Testis (tissue), 2 donors: ENCODE measurements at regions not wholly inside any gene's neighbourhood (a gene's known extent, or its start where the extent isn't known, plus 50 kb on each side); places are given as distances from the start of the nearest gene placed in this dataset.

Experiments
- DNase-seq: peaks from one replicate; pipeline ENCODE4 v3.0.0-alpha.2; 2019
- H3K27ac ChIP-seq, 2 donors: fragments of 200-600 bp; sonication (generic); one replicate each; pipeline ENCODE4 v1.5.1; 2019
- H3K27me3 ChIP-seq: fragments of 200-600 bp; sonication (generic); one replicate; pipeline ENCODE4 v1.5.1; 2019
- H3K36me3 ChIP-seq: fragments of 200-600 bp; sonication (generic); one replicate; pipeline ENCODE4 v1.5.1; 2017; ENCODE audit warnings: low read depth; ENCODE audit errors: missing control alignments
- H3K4me1 ChIP-seq: fragments of 200-600 bp; sonication (generic); one replicate; pipeline ENCODE4 v1.5.1; 2019
- H3K4me3 ChIP-seq, 2 donors: fragments of 200-600 bp; sonication (generic); one replicate each; pipeline ENCODE4 v1.5.1; 2017 to 2019
- H3K9me3 ChIP-seq: fragments of 200-600 bp; sonication (generic); one replicate; pipeline ENCODE4 v1.5.1; 2017
- CTCF ChIP-seq, 3 experiments: fragments of 450-650 bp in 2 of 3; fragments of 200-600 bp in 1 of 3; sonication (generic) in 1 of 3; IDR thresholded peaks; one replicate each; pipeline ENCODE4 v1.5.1; 2016 to 2019; ENCODE audit warnings: antibody characterized with exemption in 3 of 3, mild to moderate bottlenecking in 2 of 3, moderate library complexity in 1 of 3
- POLR2A ChIP-seq: fragments of 450-650 bp; IDR thresholded peaks from one replicate; pipeline ENCODE4 v1.6.1; 2017; ENCODE audit warnings: antibody characterized with exemption, mild to moderate bottlenecking, moderate library complexity
- WGBS, 2 donors: methylation state at CpG; one replicate each; pipeline ENCODE4 v1.1.5; 2018; 5-methylcytosine and 5-hydroxymethylcytosine counted together
- intact Hi-C: fragments of 100-400 bp; cut with DNase I; formaldehyde crosslinking; loops from one replicate; pipeline ENCODE4 v1.15.1; 2023; ENCODE audit warnings: low total_unique reads

GRCh38 chr2:236773206-236773605 lies 203.6 kb downstream of the ACKR3 start:
- WGBS, 2 donors, result 87 to 90% methylated on average over 9 of the region's 9 CpGs
- no peak for DNase-seq
- H3K4me3 ChIP-seq, result no peak overlapping the region
- H3K27ac ChIP-seq, result no peak overlapping the region
- no peaks in the 10 kb centered on the region for H3K9me3 ChIP-seq
- H3K36me3 ChIP-seq, result no peaks in the 10 kb centered on the region
- intact Hi-C loops, result no loop called here
- H3K27me3 ChIP-seq, result no peaks in the 10 kb centered on the region
- no peaks in the 10 kb centered on the region for H3K4me1 ChIP-seq
- TF ChIP-seq CTCF (IDR thresholded peaks at IDR 0.05) (no peak), POLR2A (no peak)

- Histone ChIP-seq H3K27ac (no peak overlapping the region), H3K27me3 (no peaks in the 10 kb centered on the region), H3K9me3 (no peaks in the 10 kb centered on the region), H3K4me3 (no peak overlapping the region), H3K4me1 (no peaks in the 10 kb centered on the region), H3K36me3 (no peaks in the 10 kb centered on the region)
- WGBS, 2 donors, result 90 to 94% methylated on average over 5 to 9 of the region's 9 CpGs
- DNase-seq, result no peak
- intact Hi-C loops, result no loop called here
- TF ChIP-seq CTCF (IDR thresholded peaks at IDR 0.05), result no peak
- TF ChIP-seq POLR2A, result no peak
Measured at GRCh38 chr2:236774171-236774570, 204.5 kb downstream of the ACKR3 start.

- no peak overlapping the region for H3K4me3 ChIP-seq
- H3K27ac ChIP-seq, result no peak overlapping the region
- DNase-seq, result no peak
- H3K27me3 ChIP-seq, result no peaks in the 10 kb centered on the region
- intact Hi-C loops, result no loop called here
- H3K9me3 ChIP-seq, result no peaks in the 10 kb centered on the region
- no peaks in the 10 kb centered on the region for H3K4me1 ChIP-seq
- no peak for TF ChIP-seq CTCF (IDR thresholded peaks at IDR 0.05)
- TF ChIP-seq POLR2A, result no peak
- WGBS, 2 donors, result 45 to 56% methylated on average over 2 of the region's 2 CpGs
- no peaks in the 10 kb centered on the region for H3K36me3 ChIP-seq
Measured at GRCh38 chr2:236775511-236775910, 205.9 kb downstream of the ACKR3 start.

GRCh38 chr2:236776206-236776605 lies 206.6 kb downstream of the ACKR3 start:
- intact Hi-C loops, result no loop called here
- no peak overlapping the region for H3K4me3 ChIP-seq
- no peak overlapping the region for H3K27ac ChIP-seq
- TF ChIP-seq CTCF (IDR thresholded peaks at IDR 0.05) (no peak), POLR2A (no peak)
- H3K27me3 ChIP-seq, result no peaks in the 10 kb centered on the region
- WGBS, 2 donors, result 93 to 99% methylated on average over 10 of the region's 10 CpGs
- no peak for DNase-seq
- no peaks in the 10 kb centered on the region for H3K4me1 ChIP-seq
- no peaks in the 10 kb centered on the region for H3K36me3 ChIP-seq
- no peaks in the 10 kb centered on the region for H3K9me3 ChIP-seq

GRCh38 chr2:236776695-236777251 lies 207.1 kb downstream of the ACKR3 start:
- no peak for TF ChIP-seq CTCF (IDR thresholded peaks at IDR 0.05)
- no peak for TF ChIP-seq POLR2A
- Histone ChIP-seq H3K36me3 (no peaks in the 10 kb centered on the region), H3K27ac (no peak overlapping the region), H3K27me3 (no peaks in the 10 kb centered on the region), H3K4me3 (no peak overlapping the region), H3K4me1 (no peaks in the 10 kb centered on the region), H3K9me3 (no peaks in the 10 kb centered on the region)
- DNase-seq, result no peak
- WGBS, 2 donors, result 72 to 75% methylated on average over 8 of the region's 8 CpGs
- intact Hi-C loops, result no loop called here
